ENCODE measurements at regions not wholly inside any gene's neighbourhood (a gene's known extent, or its start where the extent isn't known, plus 50 kb on each side); places are given as distances from the start of the nearest gene placed in this dataset.
"Not testable (repeated sequence)": the region's sequence is repeated elsewhere in the genome, so short reads cannot be mapped to it uniquely, and the experiment has no call there.

GRCh38 chr5:36763454-36763853, 113.1 kb upstream of the NIPBL start:
- ChIA-PET POLR2A (no interaction called here), CTCF (no interaction called here)
- Mint-ChIP-seq H3K27me3 (peaks cover 14% of the 10 kb centered on the region), H3K9me3 (peaks cover 2% of the 10 kb centered on the region), H3K27ac (no peak overlapping the region), H3K4me3 (no peak overlapping the region), H3K36me3 (no peaks in the 10 kb centered on the region), H3K4me1 (ENCODE audit: low read depth) (no peaks in the 10 kb centered on the region)
- DNase-seq: no peak
- intact Hi-C loops (cut with micrococcal nuclease): no loop called here

GRCh38 chr5:36765876-36766275, 110.7 kb upstream of the NIPBL start:
- intact Hi-C loops (cut with micrococcal nuclease): no loop called here
- Mint-ChIP-seq H3K9me3 (peaks cover 2% of the 10 kb centered on the region), H3K4me1 (ENCODE audit: low read depth) (no peaks in the 10 kb centered on the region), H3K4me3 (no peak overlapping the region), H3K36me3 (no peaks in the 10 kb centered on the region), H3K27ac (no peak overlapping the region), H3K27me3 (peaks cover 15% of the 10 kb centered on the region)
- ChIA-PET CTCF (interaction anchor here (0.9 kb wide), 1 partner anchor 36 kb away, joined by 4 read pairs; no protein-coding TSS in a partner anchor), POLR2A (interaction anchor here (0.7 kb wide), 1 partner anchor 23 kb away, joined by 4 read pairs; no protein-coding TSS in a partner anchor)
- DNase-seq: no peak

GRCh38 chr5:36766981-36767380, 109.6 kb upstream of the NIPBL start:
- no peak overlapping the region for H3K4me3 Mint-ChIP-seq
- H3K27me3 Mint-ChIP-seq: peaks cover 16% of the 10 kb centered on the region
- H3K9me3 Mint-ChIP-seq: peaks cover 2% of the 10 kb centered on the region
- intact Hi-C loops (cut with micrococcal nuclease): no loop called here
- CTCF ChIA-PET: no interaction called here
- DNase-seq: no peak
- H3K27ac Mint-ChIP-seq: no peak overlapping the region
- H3K36me3 Mint-ChIP-seq: no peaks in the 10 kb centered on the region
- POLR2A ChIA-PET: no interaction called here
- H3K4me1 Mint-ChIP-seq (ENCODE audit: low read depth): no peaks in the 10 kb centered on the region

GRCh38 chr5:36768450-36768849, 108.1 kb upstream of the NIPBL start:
- Mint-ChIP-seq H3K27me3 (peaks cover 16% of the 10 kb centered on the region), H3K27ac (no peak overlapping the region), H3K4me1 (ENCODE audit: low read depth) (no peaks in the 10 kb centered on the region), H3K4me3 (no peak overlapping the region), H3K9me3 (peaks cover 2% of the 10 kb centered on the region), H3K36me3 (no peaks in the 10 kb centered on the region)
- ChIA-PET CTCF (interaction anchor here (0.7 kb wide), 1 partner anchor 102 kb away, joined by 3 read pairs; no protein-coding TSS in a partner anchor), POLR2A (no interaction called here)
- DNase-seq: no peak
- intact Hi-C loops (cut with micrococcal nuclease): no loop called here

- Mint-ChIP-seq H3K36me3 (no peaks in the 10 kb centered on the region), H3K4me3 (no peak overlapping the region), H3K9me3 (peaks cover 2% of the 10 kb centered on the region), H3K27me3 (peaks cover 16% of the 10 kb centered on the region), H3K4me1 (ENCODE audit: low read depth) (no peaks in the 10 kb centered on the region), H3K27ac (no peak overlapping the region)
- intact Hi-C loops (cut with micrococcal nuclease): no loop called here
- ChIA-PET CTCF (no interaction called here), POLR2A (no interaction called here)
- no peak for DNase-seq
Measured at GRCh38 chr5:36769129-36769770, 107.3 kb upstream of the NIPBL start.

- Mint-ChIP-seq H3K4me3 (no peak overlapping the region), H3K27ac (no peak overlapping the region), H3K4me1 (ENCODE audit: low read depth) (no peaks in the 10 kb centered on the region), H3K36me3 (no peaks in the 10 kb centered on the region), H3K9me3 (peaks cover 2% of the 10 kb centered on the region), H3K27me3 (peaks cover 16% of the 10 kb centered on the region)
- POLR2A ChIA-PET: no interaction called here
- DNase-seq: no peak
- CTCF ChIA-PET: no interaction called here
- intact Hi-C loops (cut with micrococcal nuclease): no loop called here
Measured at GRCh38 chr5:36770125-36770524, 106.4 kb upstream of the NIPBL start.

- H3K9me3 Mint-ChIP-seq: no peaks in the 10 kb centered on the region
- no peak for DNase-seq
- no peaks in the 10 kb centered on the region for H3K4me1 Mint-ChIP-seq (ENCODE audit: low read depth)
- H3K4me3 Mint-ChIP-seq: no peak overlapping the region
- peaks cover 12% of the 10 kb centered on the region for H3K27me3 Mint-ChIP-seq
- CTCF ChIA-PET: no interaction called here
- intact Hi-C loops (cut with micrococcal nuclease): no loop called here
- H3K27ac Mint-ChIP-seq: no peak overlapping the region
- H3K36me3 Mint-ChIP-seq: no peaks in the 10 kb centered on the region
- POLR2A ChIA-PET: no interaction called here
Measured at GRCh38 chr5:36772276-36773140, 104.1 kb upstream of the NIPBL start.

GRCh38 chr5:36777105-36777757, 99.3 kb upstream of the NIPBL start:
- H3K4me3 Mint-ChIP-seq: no peak overlapping the region
- POLR2A ChIA-PET: no interaction called here

GRCh38 chr5:36778336-36778735, 98.2 kb upstream of the NIPBL start:
- DNase-seq: no peak
- no peaks in the 10 kb centered on the region for H3K4me1 Mint-ChIP-seq (ENCODE audit: low read depth)
- no peaks in the 10 kb centered on the region for H3K36me3 Mint-ChIP-seq
- no peak overlapping the region for H3K4me3 Mint-ChIP-seq
- peaks cover 20% of the 10 kb centered on the region for H3K27me3 Mint-ChIP-seq
- H3K27ac Mint-ChIP-seq: no peak overlapping the region
- ChIA-PET CTCF (interaction anchor here (1.2 kb wide), 1 partner anchor 34 kb away, joined by 3 read pairs; no protein-coding TSS in a partner anchor), POLR2A (no interaction called here)
- H3K9me3 Mint-ChIP-seq: peaks cover 4% of the 10 kb centered on the region
- intact Hi-C loops (cut with micrococcal nuclease): no loop called here

More at GRCh38 chr5:36777105-36777757, 99.3 kb upstream of the NIPBL start:
- H3K9me3 Mint-ChIP-seq: peaks cover 4% of the 10 kb centered on the region
- intact Hi-C loops (cut with micrococcal nuclease): no loop called here
- H3K36me3 Mint-ChIP-seq: no peaks in the 10 kb centered on the region
- peaks cover 20% of the 10 kb centered on the region for H3K27me3 Mint-ChIP-seq
- H3K27ac Mint-ChIP-seq: no peak overlapping the region
- no peaks in the 10 kb centered on the region for H3K4me1 Mint-ChIP-seq (ENCODE audit: low read depth)
- no peak for DNase-seq
- CTCF ChIA-PET: interaction anchor here (0.7 to 1.2 kb wide), 2 partner anchors 16 to 33 kb away, joined by 3 read pairs; no protein-coding TSS in a partner anchor

GRCh38 chr5:36782612-36783011, 94.0 kb upstream of the NIPBL start:
- CTCF ChIA-PET; H3K27ac Mint-ChIP-seq; H3K4me1 Mint-ChIP-seq (ENCODE audit: low read depth); H3K36me3 Mint-ChIP-seq; DNase-seq; intact Hi-C loops (cut with micrococcal nuclease); H3K9me3 Mint-ChIP-seq; H3K4me3 Mint-ChIP-seq; POLR2A ChIA-PET: not testable (repeated sequence)
- H3K27me3 Mint-ChIP-seq: peaks cover 12% of the 10 kb centered on the region

- Mint-ChIP-seq H3K36me3 (no peaks in the 10 kb centered on the region), H3K9me3 (no peaks in the 10 kb centered on the region), H3K27me3 (no peaks in the 10 kb centered on the region), H3K4me1 (ENCODE audit: low read depth) (no peaks in the 10 kb centered on the region), H3K27ac (no peak overlapping the region), H3K4me3 (no peak overlapping the region)
- POLR2A ChIA-PET: no interaction called here
- intact Hi-C loops (cut with micrococcal nuclease): no loop called here
- DNase-seq: no peak
- CTCF ChIA-PET: no interaction called here
Measured at GRCh38 chr5:36786448-36787012, 90.0 kb upstream of the NIPBL start.

GRCh38 chr5:36787365-36788093, 89.0 kb upstream of the NIPBL start:
- Mint-ChIP-seq H3K27ac (no peak overlapping the region), H3K4me1 (ENCODE audit: low read depth) (no peaks in the 10 kb centered on the region), H3K4me3 (no peak overlapping the region), H3K27me3 (no peaks in the 10 kb centered on the region), H3K9me3 (no peaks in the 10 kb centered on the region), H3K36me3 (no peaks in the 10 kb centered on the region)
- DNase-seq: no peak
- POLR2A ChIA-PET: no interaction called here
- CTCF ChIA-PET: no interaction called here
- intact Hi-C loops (cut with micrococcal nuclease): no loop called here
